CD14-positive monocyte (primary cell): ENCODE measurements at regions not wholly inside any gene's neighbourhood (a gene's known extent, or its start where the extent isn't known, plus 50 kb on each side); places are given as distances from the start of the nearest gene placed in this dataset.

Source experiments
- DNase-seq, 3 donors: peaks; one replicate each; pipeline ENCODE4 v3.0.0-alpha.2; 2011 to 2022
- H2AFZ ChIP-seq: 2 replicates; pipeline ENCODE4 v1.6.0; 2012; ENCODE audit warnings: mild to moderate bottlenecking, low read depth, low read length, inconsistent platforms; ENCODE audit not compliant: insufficient read depth, poor library complexity, severe bottlenecking
- H3K27ac ChIP-seq, 2 donors: 1 replicate in 1 of 2; 2 replicates in 1 of 2; pipeline ENCODE4 v1.5.1; 2012 to 2013; ENCODE audit warnings: low read length in 2 of 2, control low read depth in 1 of 2, inconsistent platforms in 1 of 2, low read depth in 1 of 2, mild to moderate bottlenecking in 1 of 2
- H3K27me3 ChIP-seq, 2 donors: one replicate each; pipeline versions ENCODE4 v1.6.0 to v1.6.1; 2011 to 2013; ENCODE audit warnings: low read length in 2 of 2; ENCODE audit not compliant: control insufficient read depth in 2 of 2, insufficient read depth in 2 of 2
- H3K36me3 ChIP-seq, 2 donors: replicated peaks in 1 of 2; 1 replicate in 1 of 2; 2 replicates in 1 of 2; pipeline versions ENCODE4 v1.5.1 to v1.6.1; 2012 to 2013; ENCODE audit warnings: low read length in 2 of 2, control low read depth in 1 of 2, inconsistent platforms in 1 of 2, mild to moderate bottlenecking in 1 of 2; ENCODE audit not compliant: insufficient read depth in 2 of 2, control insufficient read depth in 1 of 2
- H3K4me1 ChIP-seq, 2 donors: 1 replicate in 1 of 2; 2 replicates in 1 of 2; pipeline versions ENCODE4 v1.5.1 to v1.6.1; 2012 to 2013; ENCODE audit warnings: low read length in 2 of 2, control low read depth in 1 of 2, inconsistent platforms in 1 of 2, mild to moderate bottlenecking in 1 of 2, moderate library complexity in 1 of 2; ENCODE audit not compliant: insufficient read depth in 2 of 2, control insufficient read depth in 1 of 2
- H3K4me2 ChIP-seq: replicated peaks from 2 replicates; pipeline ENCODE3; 2012; ENCODE audit warnings: low read length, moderate library complexity, mild to moderate bottlenecking; ENCODE audit not compliant: poor library complexity, severe bottlenecking; ENCODE audit errors: extremely low read depth
- H3K4me3 ChIP-seq, 3 experiments: fragments of 200-600 bp in 1 of 3; sonication (generic) in 1 of 3; replicated peaks in 1 of 3; 1 replicate in 2 of 3; 2 replicates in 1 of 3; pipeline ENCODE4 v1.5.1; 2011 to 2013; ENCODE audit warnings: low read length in 3 of 3, mild to moderate bottlenecking in 3 of 3, control low read depth in 2 of 3, low read depth in 2 of 3, inconsistent platforms in 1 of 3, moderate library complexity in 1 of 3
- H3K79me2 ChIP-seq: 2 replicates; pipeline ENCODE4 v1.6.0; 2012; ENCODE audit warnings: mild to moderate bottlenecking, control low read depth, inconsistent platforms, low read length, moderate library complexity; ENCODE audit not compliant: insufficient read depth
- H3K9ac ChIP-seq: 2 replicates; pipeline ENCODE4 v1.6.0; 2017; ENCODE audit warnings: low read length, mild to moderate bottlenecking; ENCODE audit not compliant: insufficient read depth, poor library complexity, severe bottlenecking
- H3K9me3 ChIP-seq, 2 donors: replicated peaks in 1 of 2; 1 replicate in 1 of 2; 2 replicates in 1 of 2; pipeline versions ENCODE4 v1.5.1 to v1.6.1; 2012 to 2013; ENCODE audit warnings: low read length in 2 of 2, control low read depth in 1 of 2; ENCODE audit not compliant: control insufficient read depth in 1 of 2, insufficient read depth in 1 of 2
- H4K20me1 ChIP-seq: 2 replicates; pipeline ENCODE4 v1.6.0; 2012; ENCODE audit warnings: mild to moderate bottlenecking, low read length, control low read depth, moderate library complexity; ENCODE audit not compliant: insufficient read depth
- H3K27ac Mint-ChIP-seq, 7 donors: one replicate each; pipeline ENCODE4 v1.8.0; 2020; ENCODE audit warnings: mild to moderate bottlenecking in 7 of 7, mixed read lengths in 7 of 7, moderate library complexity in 6 of 7, inconsistent platforms in 2 of 7
- H3K27me3 Mint-ChIP-seq, 3 donors: one replicate each; pipeline ENCODE4 v1.8.0; 2021 to 2022; ENCODE audit warnings: low read depth in 3 of 3, mild to moderate bottlenecking in 3 of 3, mixed read lengths in 3 of 3, moderate library complexity in 3 of 3, inconsistent platforms in 1 of 3
- H3K36me3 Mint-ChIP-seq, 2 donors: one replicate each; pipeline ENCODE4 v1.8.0; 2020; ENCODE audit warnings: mixed read lengths in 2 of 2, inconsistent platforms in 1 of 2, mild to moderate bottlenecking in 1 of 2
- H3K4me1 Mint-ChIP-seq: one replicate; pipeline ENCODE4 v1.8.0; 2020; ENCODE audit warnings: mild to moderate bottlenecking, mixed read lengths
- H3K4me3 Mint-ChIP-seq, 2 donors: one replicate each; pipeline ENCODE4 v1.8.0; 2020; ENCODE audit warnings: mild to moderate bottlenecking in 2 of 2, mixed read lengths in 2 of 2, moderate library complexity in 1 of 2
- H3K9me3 Mint-ChIP-seq, 7 donors: one replicate each; pipeline ENCODE4 v1.8.0; 2020 to 2022; ENCODE audit warnings: mixed read lengths in 7 of 7, mild to moderate bottlenecking in 6 of 7, moderate library complexity in 6 of 7, inconsistent platforms in 2 of 7
- CTCF ChIP-seq: fragments of 200-600 bp; IDR thresholded peaks from one replicate; pipeline ENCODE4 v1.8.0; 2022; ENCODE audit warnings: antibody characterized with exemption, mild to moderate bottlenecking
- WGBS: methylation state at CpG from one replicate; pipeline ENCODE4 v1.1.5; 2013; ENCODE audit warnings: missing lambda C conversion rate; ENCODE audit not compliant: insufficient coverage; 5-methylcytosine and 5-hydroxymethylcytosine counted together
- intact Hi-C, 2 donors: fragments of 100-400 bp; cut with micrococcal nuclease; formaldehyde crosslinking; loops; one replicate each; pipeline versions ENCODE4 v1.15.0 to v1.15.1; 2023

- Mint-ChIP-seq H3K4me1 (no peaks in the 10 kb centered on the region), H3K27ac (peak overlapping the region in 1 of 7 donors; percentile 11), H3K9me3 (peaks cover 0 to 4% (median 0%) of the 10 kb centered on the region in 7 donors), H3K27me3 (peaks cover 0 to 2% (median 0%) of the 10 kb centered on the region in 3 donors), H3K4me3 (no peak overlapping the region), H3K36me3 (no peaks in the 10 kb centered on the region)
- H3K9ac ChIP-seq = no peak overlapping the region
- no peak overlapping the region for H3K27ac ChIP-seq
- H3K9me3 ChIP-seq = peaks cover 0 to under 1% of the 10 kb centered on the region in 2 donors
- H2AFZ ChIP-seq = no peak overlapping the region
- no peaks in the 10 kb centered on the region for H3K79me2 ChIP-seq
- intact Hi-C loops = no loop called here
- H4K20me1 ChIP-seq = no peaks in the 10 kb centered on the region
- H3K4me1 ChIP-seq = no peaks in the 10 kb centered on the region
- no peaks in the 10 kb centered on the region for H3K27me3 ChIP-seq
- no peaks in the 10 kb centered on the region for H3K36me3 ChIP-seq
- no peak overlapping the region for H3K4me3 ChIP-seq
- TF ChIP-seq CTCF = no peak
- 94% methylated on average over 2 of the region's 5 CpGs for WGBS
- no peak for DNase-seq
- no peak overlapping the region for H3K4me2 ChIP-seq
Observed at GRCh38 chr5:135759149-135759784, 75.2 kb upstream of the SLC25A48 start.

- no peak for TF ChIP-seq CTCF
Observed at GRCh38 chr5:135753990-135754389, 80.5 kb upstream of the SLC25A48 start.

More at GRCh38 chr5:135753990-135754389, 80.5 kb upstream of the SLC25A48 start:
- 100% methylated on average over 2 of the region's 5 CpGs for WGBS
- Histone ChIP-seq H3K36me3 (no peaks in the 10 kb centered on the region), H3K4me1 (no peaks in the 10 kb centered on the region), H3K27me3 (no peaks in the 10 kb centered on the region), H3K9ac (no peak overlapping the region), H3K27ac (no peak overlapping the region), H3K9me3 (no peaks in the 10 kb centered on the region), H3K4me2 (no peak overlapping the region), H3K79me2 (no peaks in the 10 kb centered on the region), H4K20me1 (no peaks in the 10 kb centered on the region), H2AFZ (no peak overlapping the region), H3K4me3 (no peak overlapping the region)
- intact Hi-C loops = no loop called here
- Mint-ChIP-seq H3K36me3 (no peaks in the 10 kb centered on the region), H3K9me3 (no peaks in the 10 kb centered on the region), H3K27me3 (peaks cover 0 to 4% (median 3%) of the 10 kb centered on the region in 3 donors), H3K4me1 (no peaks in the 10 kb centered on the region), H3K27ac (no peak overlapping the region), H3K4me3 (no peak overlapping the region)
- no peak for DNase-seq
